Activated CD4-positive, CD25-positive, alpha-beta regulatory T cell treated with anti-CD3 and anti-CD28 coated beads, Interleukin-2, amount 50 U/mL, for 16 hours (primary cell): ENCODE measurements at regions not wholly inside any gene's neighbourhood (a gene's known extent, or its start where the extent isn't known, plus 50 kb on each side); places are given as distances from the start of the nearest gene placed in this dataset.
"Not testable (repeated sequence)": the region's sequence is repeated elsewhere in the genome, so short reads cannot be mapped to it uniquely, and the experiment has no call there.

Experiments
- DNase-seq: peaks from one replicate; pipeline ENCODE4 v3.0.0-alpha.2; 2020; ENCODE audit warnings: low read depth, low spot score

DNA sequence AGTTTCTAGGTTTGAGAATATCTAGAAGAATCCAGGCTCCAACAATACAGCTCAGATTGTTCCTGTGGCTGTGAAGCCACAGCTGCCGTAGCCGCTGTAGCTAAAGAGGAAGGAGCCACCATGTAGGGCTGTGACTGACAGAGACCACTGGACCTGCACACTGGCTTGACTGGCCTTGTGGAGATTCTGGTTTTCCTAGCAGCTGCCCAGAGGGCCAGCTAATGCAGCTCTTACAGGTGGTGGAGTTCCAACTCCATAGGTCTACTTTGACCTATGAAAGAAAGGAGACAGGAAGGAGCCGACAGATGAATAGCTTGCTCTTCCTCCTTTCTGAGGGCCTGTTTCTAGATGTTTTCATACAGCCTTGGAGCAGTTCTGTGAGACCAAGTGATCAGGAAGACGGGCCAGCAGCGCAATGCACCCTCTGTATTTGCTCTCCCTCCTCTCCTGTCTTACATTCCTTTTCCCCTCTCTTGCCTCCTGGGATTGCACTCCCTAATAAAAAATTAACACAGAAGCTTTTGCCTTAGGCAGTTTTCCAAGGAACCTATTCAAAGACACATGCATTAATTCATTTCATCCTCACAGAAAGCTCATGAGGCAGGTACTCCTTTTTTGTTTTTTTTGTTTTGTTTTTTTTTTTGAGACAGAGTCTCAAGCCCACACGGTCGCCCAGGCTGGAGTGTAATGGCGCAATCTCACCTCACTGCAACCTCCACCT, 51.8 kb upstream of the MYB start:
- DNase-seq: no peak

DNA sequence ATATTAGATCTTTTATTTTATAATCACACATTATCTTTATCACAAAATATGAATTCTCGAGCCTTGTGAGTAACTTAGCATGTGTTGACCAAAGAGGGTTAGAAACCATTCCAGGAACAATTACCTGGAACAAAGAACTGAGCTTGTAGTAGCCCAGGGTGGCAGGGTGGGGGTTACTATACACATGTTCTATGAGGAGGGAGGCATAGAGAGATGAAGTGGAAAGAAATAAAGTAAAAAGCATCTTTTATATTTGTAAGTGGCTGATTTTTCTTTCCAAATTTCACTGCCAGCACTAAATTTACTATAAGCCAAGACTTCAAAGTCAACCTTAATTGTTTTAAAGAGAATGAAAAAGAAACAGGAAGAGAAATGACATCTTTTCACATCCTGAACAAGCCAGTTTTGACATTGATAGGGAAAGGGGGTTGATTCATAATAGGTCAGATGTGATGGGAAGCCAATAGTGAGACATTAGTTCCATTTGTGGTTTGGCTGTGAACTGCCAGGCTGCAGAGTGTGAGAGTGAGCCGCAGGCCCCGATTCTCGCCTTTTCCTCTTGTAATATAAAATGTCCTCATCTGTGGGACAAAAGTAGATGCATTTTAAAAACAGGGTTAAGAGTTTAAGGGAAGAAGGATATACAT, 52.7 kb upstream of the MYB start:
- DNase-seq: no peak

DNA sequence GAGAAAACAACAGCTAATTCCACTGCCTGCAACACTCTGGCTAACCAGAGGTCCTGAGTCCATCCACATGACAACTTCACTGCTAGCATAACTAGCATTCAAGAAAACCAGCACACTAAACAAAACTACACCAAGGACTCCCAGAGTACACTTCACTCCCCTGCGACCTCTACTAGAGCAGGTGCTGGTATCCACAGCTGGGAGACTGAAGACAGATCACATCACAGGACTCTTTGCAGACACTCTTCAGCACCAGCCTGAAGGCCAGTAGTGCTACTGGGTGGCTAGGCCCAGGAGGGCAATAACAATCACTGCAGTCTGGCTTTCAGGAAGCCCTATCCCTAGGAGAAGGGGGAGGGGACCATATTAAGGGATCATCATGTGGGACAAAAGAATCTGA, 54.4 kb upstream of the MYB start:
- no peak for DNase-seq

- no peak for DNase-seq
These were observed 55.1 kb upstream of the MYB start for GRCh38 chr6:135126034-135126433.

DNA sequence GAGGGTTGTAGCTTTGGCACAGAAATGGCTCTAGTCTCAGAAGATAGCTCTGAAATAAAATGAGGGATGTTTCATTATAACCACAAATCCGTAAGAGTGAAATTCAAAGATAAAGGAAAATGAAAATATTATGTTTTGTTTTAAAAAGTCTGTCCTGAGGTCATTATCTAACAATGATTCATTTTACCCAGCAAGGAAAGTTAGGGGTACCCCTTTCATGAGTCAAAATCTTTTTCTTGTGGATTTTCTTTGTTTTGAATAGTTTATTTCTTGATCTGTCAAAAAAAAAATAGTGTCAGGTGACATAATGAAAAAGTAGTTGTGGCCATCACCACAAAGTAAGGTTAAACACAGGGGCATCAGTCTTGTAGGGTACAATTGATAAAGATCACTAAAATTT, 59.7 kb upstream of the MYB start:
- DNase-seq: no peak

DNA sequence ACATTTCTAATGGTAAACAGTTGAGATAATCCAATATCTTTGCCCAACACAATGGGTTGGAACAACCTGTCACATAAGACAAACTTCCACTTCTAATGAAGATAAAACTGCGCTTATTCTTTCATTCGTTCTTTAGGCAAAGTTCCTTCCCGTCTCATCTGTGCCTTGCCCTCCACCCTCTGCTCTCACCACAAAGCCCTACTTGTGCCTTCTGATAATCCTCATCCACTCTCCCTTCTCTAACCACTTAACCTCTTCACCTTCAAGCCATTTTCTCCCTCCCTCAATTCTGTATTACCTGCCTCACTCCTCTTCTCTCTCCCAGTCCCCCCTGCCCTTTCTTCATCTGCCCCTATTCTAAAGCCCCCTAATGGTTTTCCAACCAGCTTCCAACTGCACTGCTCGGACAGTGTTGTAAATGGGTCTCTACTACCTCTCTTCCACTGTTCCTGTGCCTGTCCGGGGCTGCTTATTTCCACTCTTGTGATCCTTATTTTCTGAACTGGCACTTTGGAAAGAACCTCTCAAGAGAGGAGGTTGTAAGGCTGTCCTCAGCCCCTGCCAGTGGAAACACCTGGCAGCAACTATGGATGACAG, 62.9 kb upstream of the MYB start:
- no peak for DNase-seq

DNA sequence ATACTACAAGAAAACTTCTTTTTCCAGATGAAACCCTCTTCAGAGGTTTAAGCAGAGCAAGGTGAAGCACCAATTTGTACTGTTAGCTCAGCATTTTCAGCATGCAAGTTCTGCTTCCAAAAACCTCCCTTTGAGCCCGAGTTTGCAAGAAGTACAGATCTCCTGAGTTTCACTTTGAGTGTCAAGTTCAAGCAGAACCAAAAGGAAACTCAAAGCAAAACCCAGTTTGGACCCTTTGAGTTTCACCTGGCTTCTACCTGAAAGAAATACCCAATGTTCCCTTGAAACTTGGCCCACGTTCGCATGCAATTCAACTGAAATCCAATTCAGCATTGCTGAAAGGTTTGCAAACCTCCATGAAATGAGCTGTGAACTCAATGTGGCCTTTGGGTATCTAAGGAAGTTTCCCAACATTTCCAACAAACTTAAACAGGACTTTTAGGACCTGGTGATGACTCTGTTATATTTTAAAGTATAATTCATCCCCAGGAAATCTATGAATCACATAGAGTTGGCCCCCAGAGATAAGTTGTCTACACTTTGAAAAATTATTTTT, 62.9 kb upstream of the HBS1L start:
- DNase-seq: no peak

DNA sequence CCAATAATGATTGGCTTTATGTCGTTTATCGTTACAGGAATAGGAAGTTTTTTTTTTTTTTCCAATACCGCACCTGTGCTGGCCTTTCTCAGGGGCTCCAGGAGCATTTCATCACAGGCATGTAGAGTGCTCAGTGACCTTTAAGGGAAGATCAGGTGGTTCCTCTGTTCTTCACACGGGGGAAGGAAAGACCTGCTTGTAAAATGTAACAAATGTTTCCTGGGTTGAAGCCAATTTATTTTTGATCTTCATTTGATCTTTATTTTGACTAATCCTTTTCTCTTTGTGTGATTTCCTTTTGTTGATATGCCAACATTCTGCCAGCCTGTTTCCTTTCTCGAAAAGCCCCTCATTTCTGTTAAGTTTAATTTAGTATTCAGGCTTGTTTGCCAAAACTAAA, 61.9 kb upstream of the HBS1L start:
- no peak for DNase-seq

- DNase-seq: no peak
These were observed 61.2 kb upstream of the HBS1L start for GRCh38 chr6:135115834-135116233.

- no peak for DNase-seq
These were observed 60.8 kb upstream of the HBS1L start for GRCh38 chr6:135115411-135115810.

DNA sequence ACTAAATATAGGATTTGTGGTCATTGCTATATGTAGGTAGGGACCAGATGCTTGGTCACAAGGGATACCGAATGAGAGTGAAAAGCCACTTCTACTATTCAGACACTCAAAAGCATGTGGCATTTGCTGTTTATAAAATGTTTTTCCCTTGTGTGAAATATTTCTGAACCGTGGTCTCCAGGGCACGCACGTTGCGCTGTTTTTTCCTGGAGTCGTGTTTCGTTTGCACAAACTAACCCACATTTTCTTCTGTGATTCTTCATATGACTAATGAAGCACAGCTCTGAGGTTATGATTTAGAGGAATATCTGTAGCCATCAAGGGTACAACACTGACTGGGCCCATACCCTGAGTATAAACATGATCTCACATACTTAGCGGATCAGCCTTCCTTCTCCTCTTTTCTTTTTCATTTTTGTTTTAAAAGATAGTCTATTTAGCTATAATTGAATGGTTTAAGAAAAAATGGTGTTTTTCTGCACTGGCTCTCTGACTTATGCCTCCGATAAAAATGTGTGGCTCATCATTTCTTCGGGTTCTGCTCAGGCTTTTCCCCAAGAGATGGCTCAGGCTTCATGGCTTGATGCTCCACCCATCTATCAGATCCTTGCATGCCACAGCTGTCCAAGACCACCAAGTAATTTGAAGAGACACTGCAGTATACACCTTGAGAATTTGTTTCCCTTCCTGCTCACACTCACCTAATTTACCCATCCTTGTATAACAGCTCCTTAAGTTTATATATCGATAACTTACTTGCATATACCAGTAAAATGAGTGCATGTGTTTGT, 59.9 kb upstream of the HBS1L start:
- DNase-seq: peak; percentile 10

DNA sequence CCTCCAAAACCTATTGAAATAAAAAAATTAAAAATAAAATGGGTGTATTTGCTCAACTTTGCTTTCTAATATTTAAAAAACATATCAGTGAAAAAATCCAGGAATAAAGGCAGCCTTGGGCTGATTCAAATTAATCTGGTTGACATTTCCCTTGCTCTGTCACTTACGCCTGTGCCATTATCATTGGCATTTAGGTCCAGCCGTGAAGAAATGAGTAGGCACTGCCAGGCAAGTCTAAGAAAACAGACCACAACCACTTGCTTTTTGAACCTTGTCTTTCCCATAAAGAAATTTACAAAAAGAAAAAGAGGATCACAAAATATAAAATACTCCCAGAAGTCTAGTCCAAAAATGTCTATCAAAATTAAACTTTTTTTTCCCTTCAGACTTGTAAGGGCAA, 59.2 kb upstream of the HBS1L start:
- DNase-seq: no peak

GRCh38 chr6:135112951-135113350, 58.3 kb upstream of the HBS1L start:
- DNase-seq: not testable (repeated sequence)

DNA sequence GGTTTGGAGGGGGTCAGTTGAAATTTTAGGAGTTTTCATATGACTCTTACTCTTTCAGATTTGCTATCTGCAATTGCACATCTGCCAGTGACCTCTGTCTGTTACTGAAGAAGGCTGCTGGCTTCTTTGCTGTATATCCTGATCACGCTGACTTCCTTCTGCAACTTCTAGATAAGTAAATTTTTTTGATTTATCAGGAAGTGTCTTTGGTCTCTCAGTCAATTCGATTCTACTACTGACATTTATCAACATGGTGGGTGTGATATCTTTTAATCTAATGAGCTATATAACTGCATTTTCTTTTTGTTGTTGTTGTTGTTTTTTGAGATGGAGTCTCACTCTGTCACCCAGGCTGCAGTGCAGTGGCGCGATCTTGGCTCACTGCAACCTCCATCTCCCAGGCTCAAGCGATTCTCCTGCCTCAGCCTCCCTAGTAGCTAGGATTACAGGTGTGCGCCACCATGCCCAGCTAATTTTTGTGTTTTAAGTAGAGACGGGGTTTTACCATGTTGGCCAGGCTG, 55.7 kb upstream of the HBS1L start:
- DNase-seq: not testable (repeated sequence)

GRCh38 chr6:135109761-135110160, 55.1 kb upstream of the HBS1L start:
- no peak for DNase-seq

DNA sequence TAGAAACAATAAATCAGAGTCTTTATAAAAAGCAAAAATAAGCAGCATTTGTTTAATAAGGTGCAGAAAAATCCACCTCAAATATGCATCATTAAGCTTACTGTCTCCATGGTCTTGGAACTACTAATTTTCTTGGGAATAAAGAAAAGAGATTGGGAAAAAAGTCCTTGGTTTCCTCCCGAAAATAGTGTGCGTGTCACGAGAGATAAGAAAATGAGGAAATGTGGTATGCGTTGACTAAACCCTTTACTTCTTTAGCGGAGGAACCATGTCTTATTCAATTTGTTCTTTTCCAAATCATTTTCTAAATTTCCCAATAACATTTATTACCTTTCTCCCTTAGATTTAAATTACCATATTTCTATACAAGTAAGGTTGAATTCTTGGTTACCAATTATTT, 54.1 kb upstream of the HBS1L start:
- no peak for DNase-seq

- DNase-seq: no peak
These were observed 52.0 kb upstream of the HBS1L start for GRCh38 chr6:135106611-135107010.

DNA sequence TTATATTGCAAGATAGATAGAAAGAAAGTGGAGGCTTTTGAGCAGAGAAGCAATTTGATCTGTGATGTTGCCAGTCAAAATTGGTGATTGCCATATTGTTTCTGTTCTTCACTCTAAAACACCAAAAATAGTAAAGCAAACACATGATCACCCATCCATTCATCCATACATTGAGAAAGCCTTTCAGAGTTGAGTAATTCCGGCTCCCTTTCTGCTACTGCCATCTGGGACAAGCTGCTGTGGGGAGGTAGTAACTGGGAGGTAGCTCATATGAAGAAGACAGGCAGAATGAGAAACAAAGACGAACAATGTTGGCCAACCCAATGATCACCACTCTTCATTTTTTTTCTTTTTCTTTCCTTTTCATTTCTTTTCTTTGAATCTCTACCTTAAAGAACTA, 51.1 kb upstream of the HBS1L start:
- DNase-seq: no peak

- DNase-seq: no peak
These were observed 50.7 kb upstream of the HBS1L start for GRCh38 chr6:135105299-135105698.
